HG03354 (cell line): ENCODE measurements at regions not wholly inside any gene's neighbourhood (a gene's known extent, or its start where the extent isn't known, plus 50 kb on each side); places are given as distances from the start of the nearest gene placed in this dataset.

Experiments used
- ATAC-seq: cut with Tn5 transposase; IDR thresholded peaks from one replicate; pipeline ENCODE4 v1.9.1; 2021; ENCODE audit warnings: mild to moderate bottlenecking; ENCODE audit not compliant: unreplicated experiment, poor library complexity, severe bottlenecking

- no peak for ATAC-seq
These were observed 237.3 kb upstream of the STS start for GRCh38 chrX:6910218-6910617.

- ATAC-seq = no peak
These were observed 238.1 kb upstream of the STS start for GRCh38 chrX:6909396-6909795.

- no peak for ATAC-seq
These were observed 240.9 kb upstream of the STS start for GRCh38 chrX:6906608-6907007.

GRCh38 chrX:6904156-6904555 is 243.4 kb upstream of the STS start:
- no peak for ATAC-seq

- ATAC-seq = no peak
These were observed 249.1 kb upstream of the STS start for GRCh38 chrX:6898371-6898770.

GRCh38 chrX:6891404-6891803 is 256.1 kb upstream of the STS start:
- no peak for ATAC-seq

GRCh38 chrX:6890544-6891261 is 256.8 kb upstream of the STS start:
- no peak for ATAC-seq

GRCh38 chrX:6885909-6886308 is 261.6 kb upstream of the STS start:
- no peak for ATAC-seq

GRCh38 chrX:6885396-6885795 is 262.1 kb upstream of the STS start:
- ATAC-seq = no peak

GRCh38 chrX:6861456-6861855 is 286.1 kb upstream of the STS start:
- ATAC-seq = no peak

GRCh38 chrX:6857749-6858148 is 289.8 kb upstream of the STS start:
- no peak for ATAC-seq

GRCh38 chrX:6856471-6856870 is 291.0 kb upstream of the STS start:
- no peak for ATAC-seq

- ATAC-seq = no peak
These were observed 294.6 kb upstream of the STS start for GRCh38 chrX:6852869-6853268.

GRCh38 chrX:6852121-6852520 is 295.4 kb upstream of the STS start:
- ATAC-seq = no peak

GRCh38 chrX:6851140-6851539 is 296.4 kb upstream of the STS start:
- ATAC-seq = no peak

- ATAC-seq = no peak
These were observed 297.6 kb upstream of the STS start for GRCh38 chrX:6849716-6850414.

- no peak for ATAC-seq
These were observed 297.7 kb upstream of the VCX3A start for GRCh38 chrX:6832619-6833018.

- no peak for ATAC-seq
These were observed 291.9 kb upstream of the VCX3A start for GRCh38 chrX:6826856-6827255.

- ATAC-seq = no peak
These were observed 286.8 kb upstream of the VCX3A start for GRCh38 chrX:6821730-6822129.

- ATAC-seq = no peak
These were observed 279.0 kb upstream of the VCX3A start for GRCh38 chrX:6813836-6814370.

- no peak for ATAC-seq
These were observed 277.2 kb upstream of the VCX3A start for GRCh38 chrX:6812087-6812486.
